Neural cell (in vitro differentiated cells): ENCODE measurements at regions not wholly inside any gene's neighbourhood (a gene's known extent, or its start where the extent isn't known, plus 50 kb on each side); places are given as distances from the start of the nearest gene placed in this dataset.

ENCODE experiments used
- H2AFZ ChIP-seq: fragments of 200-600, 300-800 bp; sonication (generic), shearing (Covaris generic); 2 replicates; pipeline ENCODE4 v1.6.0; 2014; ENCODE audit warnings: low read depth, mild to moderate bottlenecking, antibody characterized with exemption, low read length, moderate library complexity
- H3F3A ChIP-seq: fragments of 200-600 bp; shearing (Covaris generic); 2 replicates; pipeline ENCODE4 v1.6.1; 2016; ENCODE audit warnings: mild to moderate bottlenecking, moderate library complexity, mixed read lengths, antibody characterized with exemption, low read length; ENCODE audit not compliant: insufficient read depth, poor library complexity, severe bottlenecking
- H3K27ac ChIP-seq: fragments of 200-600, 300-800 bp; sonication (generic), shearing (Covaris generic); 2 replicates; pipeline ENCODE4 v1.5.1; 2014; ENCODE audit warnings: mild to moderate bottlenecking, low read length, moderate library complexity
- H3K27me3 ChIP-seq: fragments of 300-800, 200-600 bp; sonication (generic), shearing (Covaris generic); 2 replicates; pipeline ENCODE4 v1.6.0; 2014; ENCODE audit warnings: mild to moderate bottlenecking, low read depth, low read length, moderate library complexity; ENCODE audit not compliant: insufficient read depth
- H3K36me3 ChIP-seq: fragments of 300-800, 200-600 bp; sonication (generic), shearing (Covaris generic); 2 replicates; pipeline ENCODE4 v1.5.1; 2014; ENCODE audit warnings: mild to moderate bottlenecking, antibody characterized with exemption, low read length, moderate library complexity; ENCODE audit not compliant: insufficient read depth
- H3K4me2 ChIP-seq: fragments of 300-800, 200-600 bp; sonication (generic), shearing (Covaris generic); 2 replicates; pipeline ENCODE4 v1.6.0; 2014; ENCODE audit warnings: mild to moderate bottlenecking, low read length
- H3K4me3 ChIP-seq: fragments of 300-800, 200-600 bp; sonication (generic), shearing (Covaris generic); 2 replicates; pipeline ENCODE4 v1.5.1; 2014; ENCODE audit warnings: mild to moderate bottlenecking, low read length, moderate library complexity
- H3K79me2 ChIP-seq: fragments of 200-600 bp; shearing (Covaris generic); replicated peaks from 2 replicates; pipeline ENCODE4 v1.6.0; 2014; ENCODE audit warnings: mild to moderate bottlenecking, low read length, moderate library complexity; ENCODE audit not compliant: insufficient read depth
- H3K9ac ChIP-seq: fragments of 300-800, 200-600 bp; sonication (generic), shearing (Covaris generic); 2 replicates; pipeline ENCODE4 v1.6.1; 2016; ENCODE audit warnings: mild to moderate bottlenecking, low read length, mixed read lengths
- H3K9me2 ChIP-seq: fragments of 200-600 bp; shearing (Covaris generic); 2 replicates; pipeline ENCODE4 v1.6.1; 2016; ENCODE audit warnings: mild to moderate bottlenecking, low read length, mixed read lengths; ENCODE audit not compliant: insufficient read depth
- H3K9me3 ChIP-seq: fragments of 200-600, 300-800 bp; sonication (generic), shearing (Covaris generic); 2 replicates; pipeline ENCODE4 v1.6.1; 2016; ENCODE audit warnings: mild to moderate bottlenecking, mixed run types, low read length, moderate library complexity, mixed read lengths
- H4K20me1 ChIP-seq: fragments of 200-600 bp; shearing (Covaris generic); 2 replicates; pipeline ENCODE4 v1.6.1; 2016; ENCODE audit warnings: mild to moderate bottlenecking, mixed run types; ENCODE audit not compliant: insufficient read depth
- EP300 ChIP-seq: fragments of 450-650 bp; conservative IDR thresholded peaks from 2 replicates; pipeline ENCODE4 v1.6.1; 2014; ENCODE audit warnings: antibody characterized with exemption, mild to moderate bottlenecking, moderate library complexity; ENCODE audit not compliant: poor library complexity, severe bottlenecking
- EZH2 ChIP-seq: fragments of 200-600, 300-800 bp; shearing (Covaris generic), sonication (generic); IDR thresholded peaks from 2 replicates; pipeline ENCODE4 v1.6.1; 2014; ENCODE audit warnings: antibody characterized with exemption, low read length, borderline replicate concordance, mild to moderate bottlenecking; ENCODE audit not compliant: insufficient read depth, poor library complexity, severe bottlenecking
- MXI1 ChIP-seq: fragments of 450-650 bp; conservative IDR thresholded peaks from 2 replicates; pipeline ENCODE4 v1.6.1; 2014; ENCODE audit warnings: antibody characterized with exemption, mild to moderate bottlenecking; ENCODE audit not compliant: poor library complexity, severe bottlenecking
- POLR2AphosphoS5 ChIP-seq: IDR thresholded peaks from 2 replicates; pipeline ENCODE4 v1.6.1; 2012
- RAD21 ChIP-seq: fragments of 450-650 bp; conservative IDR thresholded peaks from 2 replicates; pipeline ENCODE4 v1.6.1; 2014; ENCODE audit warnings: antibody characterized with exemption, mild to moderate bottlenecking, moderate library complexity
- REST ChIP-seq: IDR thresholded peaks from 2 replicates; pipeline ENCODE4 v1.6.1; 2012; ENCODE audit warnings: borderline replicate concordance
- SMC3 ChIP-seq: fragments of 450-650 bp; conservative IDR thresholded peaks from 2 replicates; pipeline ENCODE4 v1.6.1; 2014; ENCODE audit warnings: antibody characterized with exemption, mild to moderate bottlenecking, moderate library complexity; ENCODE audit not compliant: poor library complexity
- TAF1 ChIP-seq: IDR thresholded peaks from 2 replicates; pipeline ENCODE4 v1.6.1; 2012; ENCODE audit warnings: low read depth
- TF ChIP-seq, protein P1 (sequence below): fragments of 450-650 bp; IDR thresholded peaks from 2 replicates; pipeline ENCODE4 v1.5.1; 2014; ENCODE audit warnings: antibody characterized with exemption, mild to moderate bottlenecking, moderate library complexity; ENCODE audit not compliant: poor library complexity, severe bottlenecking

DNA sequence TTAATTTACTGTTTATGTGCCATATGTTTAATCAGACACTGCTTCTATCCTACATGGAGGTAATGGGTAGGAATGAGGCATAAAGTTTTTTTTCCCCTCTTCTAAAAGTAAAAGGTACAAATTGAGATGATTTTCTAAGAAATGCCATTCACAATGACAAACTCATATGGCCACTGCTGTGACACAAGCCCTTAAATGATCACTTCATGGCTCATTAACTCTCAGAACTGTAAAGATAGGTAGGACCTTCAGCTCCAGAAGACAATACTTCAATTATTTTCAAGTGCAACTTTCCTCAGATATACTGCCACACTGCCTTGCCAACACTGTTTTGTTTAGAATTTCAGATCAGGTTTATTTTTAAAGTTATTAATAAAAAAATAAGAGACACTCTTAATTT is 362.9 kb upstream of the ZNF608 start:
- TF ChIP-seq SMC3 = no peak
- TF ChIP-seq MXI1 = no peak
- TF ChIP-seq, protein P1, sequence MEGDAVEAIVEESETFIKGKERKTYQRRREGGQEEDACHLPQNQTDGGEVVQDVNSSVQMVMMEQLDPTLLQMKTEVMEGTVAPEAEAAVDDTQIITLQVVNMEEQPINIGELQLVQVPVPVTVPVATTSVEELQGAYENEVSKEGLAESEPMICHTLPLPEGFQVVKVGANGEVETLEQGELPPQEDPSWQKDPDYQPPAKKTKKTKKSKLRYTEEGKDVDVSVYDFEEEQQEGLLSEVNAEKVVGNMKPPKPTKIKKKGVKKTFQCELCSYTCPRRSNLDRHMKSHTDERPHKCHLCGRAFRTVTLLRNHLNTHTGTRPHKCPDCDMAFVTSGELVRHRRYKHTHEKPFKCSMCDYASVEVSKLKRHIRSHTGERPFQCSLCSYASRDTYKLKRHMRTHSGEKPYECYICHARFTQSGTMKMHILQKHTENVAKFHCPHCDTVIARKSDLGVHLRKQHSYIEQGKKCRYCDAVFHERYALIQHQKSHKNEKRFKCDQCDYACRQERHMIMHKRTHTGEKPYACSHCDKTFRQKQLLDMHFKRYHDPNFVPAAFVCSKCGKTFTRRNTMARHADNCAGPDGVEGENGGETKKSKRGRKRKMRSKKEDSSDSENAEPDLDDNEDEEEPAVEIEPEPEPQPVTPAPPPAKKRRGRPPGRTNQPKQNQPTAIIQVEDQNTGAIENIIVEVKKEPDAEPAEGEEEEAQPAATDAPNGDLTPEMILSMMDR = no peak
- no peak for TF ChIP-seq EP300
- TF ChIP-seq POLR2AphosphoS5 = no peak
- TF ChIP-seq EZH2 = no peak
- no peak for TF ChIP-seq RAD21
- no peak for TF ChIP-seq REST
- TF ChIP-seq TAF1 = no peak
- Histone ChIP-seq H3K9me3 (no peaks in the 10 kb centered on the region), H3K27me3 (no peaks in the 10 kb centered on the region)

DNA sequence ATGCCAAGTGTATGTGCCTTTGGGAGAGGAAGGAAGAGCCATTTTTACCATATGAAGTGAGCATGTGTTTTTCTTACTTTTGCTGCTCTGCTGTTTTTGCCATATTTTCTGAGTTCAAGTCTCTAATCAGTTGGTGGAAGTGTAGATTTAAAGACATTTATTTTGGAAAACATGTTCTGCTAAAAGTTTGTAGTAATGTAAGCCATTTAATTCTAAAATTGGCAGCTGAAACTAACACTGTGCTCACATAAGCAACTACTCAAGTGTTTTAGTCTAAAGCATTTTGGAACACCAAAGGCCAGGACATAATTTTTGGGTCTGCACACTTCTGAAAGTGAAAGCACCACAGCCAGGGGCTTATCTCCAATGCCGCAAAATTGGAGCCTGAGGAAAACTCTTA is 363.4 kb upstream of the ZNF608 start:
- H3K9me2 ChIP-seq = no peaks in the 10 kb centered on the region
- no peaks in the 10 kb centered on the region for H3K79me2 ChIP-seq
- H2AFZ ChIP-seq = no peak overlapping the region
- TF ChIP-seq EZH2 = no peak
- TF ChIP-seq REST = no peak
- TF ChIP-seq POLR2AphosphoS5 = no peak
- TF ChIP-seq, protein P1 = no peak
- no peak for TF ChIP-seq SMC3
- no peak for TF ChIP-seq TAF1
- no peak for TF ChIP-seq EP300
- no peak for TF ChIP-seq MXI1
- TF ChIP-seq RAD21 = no peak
- H3K27ac ChIP-seq = no peak overlapping the region
- H3F3A ChIP-seq = no peaks in the 10 kb centered on the region
- no peak overlapping the region for H3K9ac ChIP-seq
- no peaks in the 10 kb centered on the region for H3K36me3 ChIP-seq
- no peaks in the 10 kb centered on the region for H3K27me3 ChIP-seq
- no peaks in the 10 kb centered on the region for H3K9me3 ChIP-seq
- no peak overlapping the region for H3K4me2 ChIP-seq
- H4K20me1 ChIP-seq = no peaks in the 10 kb centered on the region
- H3K4me3 ChIP-seq = no peak overlapping the region

More for the DNA sequence above, 362.9 kb upstream of the ZNF608 start:
- Histone ChIP-seq H3K4me2 (no peak overlapping the region), H3K9ac (no peak overlapping the region), H3F3A (no peaks in the 10 kb centered on the region), H3K36me3 (no peaks in the 10 kb centered on the region), H3K9me2 (no peaks in the 10 kb centered on the region), H3K27ac (no peak overlapping the region), H3K79me2 (no peaks in the 10 kb centered on the region), H4K20me1 (no peaks in the 10 kb centered on the region), H3K4me3 (no peak overlapping the region), H2AFZ (no peak overlapping the region)
